ENCODE measurements at regions not wholly inside any gene's neighbourhood (a gene's known extent, or its start where the extent isn't known, plus 50 kb on each side); places are given as distances from the start of the nearest gene placed in this dataset.

DNA sequence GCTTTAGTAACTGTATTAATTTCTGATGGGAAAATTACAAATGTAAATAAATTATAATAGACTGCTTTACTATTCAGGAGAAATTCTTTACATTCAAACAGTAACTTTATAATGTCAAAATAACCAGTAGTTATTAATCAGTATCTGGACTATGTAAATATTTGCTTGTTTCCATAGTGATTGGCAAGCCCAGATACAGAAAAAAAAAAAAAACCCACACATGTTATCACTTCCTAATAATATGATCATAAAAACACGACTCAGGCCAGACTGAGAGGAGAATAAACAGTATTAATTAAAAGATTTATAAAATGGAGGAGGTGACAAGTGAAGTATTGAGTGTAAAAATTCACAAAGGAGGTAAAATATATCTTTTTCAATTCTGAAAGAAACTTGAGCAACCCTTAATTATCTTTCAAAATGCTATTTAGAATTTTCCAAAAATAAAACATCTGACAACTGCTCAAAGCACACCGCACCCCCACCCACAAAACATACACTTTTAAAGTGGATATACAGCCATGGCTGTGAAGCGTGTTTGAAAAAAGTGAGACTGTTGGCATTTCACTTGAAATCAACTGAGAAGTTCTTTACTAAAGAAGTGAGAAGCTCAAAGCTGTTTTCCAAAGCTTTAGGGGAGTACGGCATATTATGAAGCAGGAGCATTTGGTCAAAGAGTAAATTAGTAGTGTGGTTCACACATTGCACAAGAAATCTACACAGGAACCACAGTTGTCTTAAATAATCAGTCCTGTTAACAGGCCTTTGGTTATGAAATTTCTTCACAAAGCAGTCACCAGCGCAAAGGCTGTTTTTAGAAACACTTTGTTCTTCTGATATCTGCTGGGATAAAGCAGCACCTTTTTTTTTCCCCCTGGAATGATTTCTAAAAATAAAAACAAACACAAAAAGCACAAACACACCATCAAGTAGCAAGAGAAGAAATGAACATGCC, 475.8 kb downstream of the TXNL1 start:
- H4K20me1 ChIP-seq (ENCODE audit: control insufficient read depth, insufficient read depth, low read depth, low read length), result no peaks in the 10 kb centered on the region
- H3K9me3 ChIP-seq (ENCODE audit: control insufficient read depth, insufficient read depth, low read length), result no peaks in the 10 kb centered on the region
- H3K27me3 ChIP-seq (ENCODE audit: control insufficient read depth, low read length), result no peaks in the 10 kb centered on the region
- TF ChIP-seq, protein P1, sequence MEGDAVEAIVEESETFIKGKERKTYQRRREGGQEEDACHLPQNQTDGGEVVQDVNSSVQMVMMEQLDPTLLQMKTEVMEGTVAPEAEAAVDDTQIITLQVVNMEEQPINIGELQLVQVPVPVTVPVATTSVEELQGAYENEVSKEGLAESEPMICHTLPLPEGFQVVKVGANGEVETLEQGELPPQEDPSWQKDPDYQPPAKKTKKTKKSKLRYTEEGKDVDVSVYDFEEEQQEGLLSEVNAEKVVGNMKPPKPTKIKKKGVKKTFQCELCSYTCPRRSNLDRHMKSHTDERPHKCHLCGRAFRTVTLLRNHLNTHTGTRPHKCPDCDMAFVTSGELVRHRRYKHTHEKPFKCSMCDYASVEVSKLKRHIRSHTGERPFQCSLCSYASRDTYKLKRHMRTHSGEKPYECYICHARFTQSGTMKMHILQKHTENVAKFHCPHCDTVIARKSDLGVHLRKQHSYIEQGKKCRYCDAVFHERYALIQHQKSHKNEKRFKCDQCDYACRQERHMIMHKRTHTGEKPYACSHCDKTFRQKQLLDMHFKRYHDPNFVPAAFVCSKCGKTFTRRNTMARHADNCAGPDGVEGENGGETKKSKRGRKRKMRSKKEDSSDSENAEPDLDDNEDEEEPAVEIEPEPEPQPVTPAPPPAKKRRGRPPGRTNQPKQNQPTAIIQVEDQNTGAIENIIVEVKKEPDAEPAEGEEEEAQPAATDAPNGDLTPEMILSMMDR (IDR thresholded peaks at IDR 0.05; ENCODE audit: low read depth, low read length, poor library complexity, severe bottlenecking), result no peak
- no peak for TF ChIP-seq EZH2phosphoT487 (IDR thresholded peaks at IDR 0.05; ENCODE audit: borderline replicate concordance, low read length)
- H3K27ac ChIP-seq (ENCODE audit: low read depth, low read length), result no peak overlapping the region
- H3K9me2 ChIP-seq (replicated peaks; ENCODE audit: control insufficient read depth, low read length), result no peaks in the 10 kb centered on the region
- no peak overlapping the region for H3K4me2 ChIP-seq (ENCODE audit: low read length)
- H3F3A ChIP-seq (ENCODE audit: control insufficient read depth, insufficient read depth), result no peaks in the 10 kb centered on the region
- no peaks in the 10 kb centered on the region for H3K4me1 ChIP-seq (ENCODE audit: control insufficient read depth, low read length)
- no peak overlapping the region for H3K4me3 ChIP-seq (ENCODE audit: low read length)
- H3K36me3 ChIP-seq (ENCODE audit: control insufficient read depth, low read length), result no peaks in the 10 kb centered on the region
- no peaks in the 10 kb centered on the region for H3K79me2 ChIP-seq (ENCODE audit: control insufficient read depth, low read length)

DNA sequence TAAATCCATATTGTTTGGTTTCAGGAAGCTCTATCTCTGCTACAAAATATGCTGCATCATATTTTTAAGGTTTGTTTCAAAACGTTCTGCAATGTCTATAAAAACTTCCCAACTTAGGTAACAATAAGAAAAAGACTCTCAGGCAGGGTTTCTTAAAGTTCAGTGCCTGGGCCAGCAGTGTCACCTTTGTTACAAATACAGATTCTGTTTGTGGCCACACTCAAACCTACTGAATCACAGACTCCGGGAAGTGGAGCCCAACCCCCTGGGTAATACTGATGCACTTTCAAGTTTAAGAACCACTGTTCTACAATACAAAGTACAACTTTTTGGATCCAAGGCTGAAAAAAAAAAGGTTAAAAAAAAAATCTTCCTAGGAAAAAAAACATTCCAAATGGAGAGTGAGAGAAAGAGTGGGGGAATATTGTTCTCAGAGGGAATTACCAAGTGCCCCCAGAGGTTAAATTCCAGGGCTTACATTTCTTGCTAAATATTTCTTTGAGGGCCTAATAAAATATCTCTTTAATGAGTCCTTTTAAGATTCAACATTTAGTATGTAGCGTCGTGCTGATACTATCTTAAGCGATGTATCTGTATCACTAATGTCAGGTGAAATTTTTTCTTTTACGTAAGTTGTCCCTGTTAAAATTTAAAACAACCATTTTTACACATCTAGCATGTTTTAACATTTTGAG, 476.7 kb downstream of the TXNL1 start:
- Histone ChIP-seq H3K9me2 (replicated peaks; ENCODE audit: control insufficient read depth, low read length) (no peaks in the 10 kb centered on the region), H3K4me1 (ENCODE audit: control insufficient read depth, low read length) (no peaks in the 10 kb centered on the region), H4K20me1 (ENCODE audit: control insufficient read depth, insufficient read depth, low read depth, low read length) (no peaks in the 10 kb centered on the region), H3K27ac (ENCODE audit: low read depth, low read length) (no peak overlapping the region), H3K36me3 (ENCODE audit: control insufficient read depth, low read length) (no peaks in the 10 kb centered on the region), H3K4me2 (ENCODE audit: low read length) (no peak overlapping the region), H3K27me3 (ENCODE audit: control insufficient read depth, low read length) (no peaks in the 10 kb centered on the region), H3F3A (ENCODE audit: control insufficient read depth, insufficient read depth) (no peaks in the 10 kb centered on the region), H3K9me3 (ENCODE audit: control insufficient read depth, insufficient read depth, low read length) (no peaks in the 10 kb centered on the region), H3K4me3 (ENCODE audit: low read length) (no peak overlapping the region), H3K79me2 (ENCODE audit: control insufficient read depth, low read length) (no peaks in the 10 kb centered on the region)
- TF ChIP-seq, protein P1 (IDR thresholded peaks at IDR 0.05; ENCODE audit: low read depth, low read length, poor library complexity, severe bottlenecking), result no peak
- TF ChIP-seq EZH2phosphoT487 (IDR thresholded peaks at IDR 0.05; ENCODE audit: borderline replicate concordance, low read length), result no peak

DNA sequence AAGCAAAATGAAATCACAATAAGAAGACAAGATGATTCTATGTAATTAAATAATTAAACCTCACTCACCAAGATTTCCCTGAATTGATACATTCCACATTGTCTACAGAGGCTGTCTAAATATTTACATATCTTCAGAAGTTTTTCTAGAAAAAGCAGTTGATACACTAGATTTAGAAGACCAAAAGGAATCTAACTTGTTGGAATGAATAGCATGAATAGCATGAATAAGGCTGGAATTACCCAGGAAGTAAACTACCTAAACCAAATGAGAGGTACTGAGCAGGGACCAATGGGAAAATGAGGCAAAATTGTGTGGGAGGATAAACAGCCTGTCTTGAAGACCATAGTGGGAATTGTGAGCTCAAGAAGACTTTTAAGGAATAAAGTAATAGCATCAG, 479.7 kb downstream of the TXNL1 start:
- Histone ChIP-seq H3K27me3 (ENCODE audit: control insufficient read depth, low read length) (no peaks in the 10 kb centered on the region), H3K9me2 (replicated peaks; ENCODE audit: control insufficient read depth, low read length) (no peaks in the 10 kb centered on the region), H3K9me3 (ENCODE audit: control insufficient read depth, insufficient read depth, low read length) (no peaks in the 10 kb centered on the region), H3K27ac (ENCODE audit: low read depth, low read length) (no peak overlapping the region), H3F3A (ENCODE audit: control insufficient read depth, insufficient read depth) (no peaks in the 10 kb centered on the region), H3K36me3 (ENCODE audit: control insufficient read depth, low read length) (no peaks in the 10 kb centered on the region), H4K20me1 (ENCODE audit: control insufficient read depth, insufficient read depth, low read depth, low read length) (no peaks in the 10 kb centered on the region), H3K4me3 (ENCODE audit: low read length) (no peak overlapping the region), H3K79me2 (ENCODE audit: control insufficient read depth, low read length) (no peaks in the 10 kb centered on the region), H3K4me2 (ENCODE audit: low read length) (no peak overlapping the region), H3K4me1 (ENCODE audit: control insufficient read depth, low read length) (no peaks in the 10 kb centered on the region)
- no peak for TF ChIP-seq EZH2phosphoT487 (IDR thresholded peaks at IDR 0.05; ENCODE audit: borderline replicate concordance, low read length)

DNA sequence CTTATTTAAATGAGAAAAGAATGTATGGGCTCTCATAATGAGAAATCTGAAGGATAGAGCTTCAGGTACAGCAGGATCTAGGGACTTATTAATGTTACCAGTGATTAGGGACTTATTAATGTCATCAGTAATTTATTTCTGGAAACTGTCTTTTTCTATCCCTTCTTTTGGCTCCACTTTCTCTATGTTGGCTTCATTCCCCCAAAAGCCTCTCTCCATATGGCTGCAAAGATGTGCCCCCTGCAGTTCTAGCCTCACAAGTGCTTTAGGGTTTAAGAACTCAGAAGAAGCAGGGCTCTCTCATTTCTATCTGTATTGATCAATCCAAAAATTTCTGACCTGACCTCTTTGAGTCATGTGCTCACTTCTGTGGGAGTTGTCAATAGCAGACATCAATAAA, 480.9 kb downstream of the TXNL1 start:
- Histone ChIP-seq H3K4me2 (ENCODE audit: low read length) (no peak overlapping the region), H3K27me3 (ENCODE audit: control insufficient read depth, low read length) (no peaks in the 10 kb centered on the region), H3K4me3 (ENCODE audit: low read length) (no peak overlapping the region), H4K20me1 (ENCODE audit: control insufficient read depth, insufficient read depth, low read depth, low read length) (no peaks in the 10 kb centered on the region), H3K9me3 (ENCODE audit: control insufficient read depth, insufficient read depth, low read length) (no peaks in the 10 kb centered on the region), H3K36me3 (ENCODE audit: control insufficient read depth, low read length) (no peaks in the 10 kb centered on the region), H3K79me2 (ENCODE audit: control insufficient read depth, low read length) (no peaks in the 10 kb centered on the region), H3K27ac (ENCODE audit: low read depth, low read length) (no peak overlapping the region), H3F3A (ENCODE audit: control insufficient read depth, insufficient read depth) (no peaks in the 10 kb centered on the region), H3K9me2 (replicated peaks; ENCODE audit: control insufficient read depth, low read length) (no peaks in the 10 kb centered on the region), H3K4me1 (ENCODE audit: control insufficient read depth, low read length) (no peaks in the 10 kb centered on the region)
- TF ChIP-seq, protein P1 (IDR thresholded peaks at IDR 0.05; ENCODE audit: low read depth, low read length, poor library complexity, severe bottlenecking), result no peak
- TF ChIP-seq EZH2phosphoT487 (IDR thresholded peaks at IDR 0.05; ENCODE audit: borderline replicate concordance, low read length), result no peak
